Lung microvascular endothelial cell (primary cell): ENCODE measurements at regions not wholly inside any gene's neighbourhood (a gene's known extent, or its start where the extent isn't known, plus 50 kb on each side); places are given as distances from the start of the nearest gene placed in this dataset.

Experiments
- DNase-seq, 2 donors: peaks; one replicate each; pipeline versions ENCODE4 v3.0.0 to v3.0.0-alpha.2; 2010; ENCODE audit warnings: low read depth in 2 of 2

DNA sequence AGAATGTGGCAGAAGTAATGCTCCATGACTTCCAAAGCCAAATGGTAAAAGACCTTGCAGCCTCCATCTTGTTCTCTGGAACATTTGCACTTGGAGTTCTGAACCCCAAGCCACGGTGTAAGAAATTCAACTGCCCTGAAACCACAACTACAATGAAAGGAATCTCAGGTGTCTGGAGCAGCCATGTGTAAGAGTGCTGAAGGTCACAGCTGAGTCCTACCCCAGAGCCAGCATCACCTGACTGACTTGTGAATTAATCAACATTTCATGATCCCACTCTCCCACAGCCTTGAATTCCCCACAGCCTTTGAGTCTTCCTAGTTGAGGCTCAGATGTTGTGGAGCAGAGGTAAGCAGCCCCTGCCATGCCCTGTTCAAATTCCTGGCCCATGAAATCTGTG, 192.8 kb upstream of the CAMK1G start:
- DNase-seq: no peak

DNA sequence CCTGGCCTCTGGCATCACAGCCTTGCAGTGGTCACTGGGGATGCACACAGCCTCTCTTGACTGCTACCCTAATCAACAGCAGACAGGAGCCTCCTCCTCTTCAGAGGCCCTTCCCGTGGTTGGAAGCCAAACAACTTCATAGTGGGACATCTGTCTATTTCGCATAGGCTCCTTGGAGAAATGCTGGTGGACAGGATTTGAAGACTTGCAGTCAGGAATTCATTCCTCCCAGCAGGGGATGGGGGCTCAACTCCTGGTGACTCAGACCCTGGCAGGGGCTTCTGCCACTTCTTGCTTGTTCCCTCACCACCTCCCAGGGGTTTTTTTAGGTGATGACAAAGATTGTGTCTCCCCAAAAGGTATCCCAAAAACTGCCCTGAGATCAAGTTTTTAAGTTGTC, 191.7 kb upstream of the CAMK1G start:
- no peak for DNase-seq

DNA sequence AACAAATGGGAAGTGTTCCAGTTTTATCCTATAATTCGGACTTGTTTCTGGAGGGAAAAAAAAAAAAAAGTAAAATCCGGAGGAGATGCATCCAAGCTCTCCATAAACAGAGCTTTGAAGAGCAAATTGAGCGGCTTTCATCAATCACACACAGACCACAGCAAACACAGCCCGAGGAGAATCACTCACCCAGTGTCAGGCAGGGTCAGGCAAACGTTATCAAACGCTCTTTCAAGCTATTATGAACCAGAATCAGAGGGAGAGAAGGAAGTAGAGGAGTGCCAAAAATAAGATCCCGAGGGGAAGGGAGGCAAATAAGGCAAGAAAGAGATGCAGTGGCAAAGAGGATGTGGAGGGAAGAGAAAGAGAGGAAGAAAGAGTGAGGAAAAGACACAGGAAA, 188.3 kb upstream of the CAMK1G start:
- no peak for DNase-seq

DNA sequence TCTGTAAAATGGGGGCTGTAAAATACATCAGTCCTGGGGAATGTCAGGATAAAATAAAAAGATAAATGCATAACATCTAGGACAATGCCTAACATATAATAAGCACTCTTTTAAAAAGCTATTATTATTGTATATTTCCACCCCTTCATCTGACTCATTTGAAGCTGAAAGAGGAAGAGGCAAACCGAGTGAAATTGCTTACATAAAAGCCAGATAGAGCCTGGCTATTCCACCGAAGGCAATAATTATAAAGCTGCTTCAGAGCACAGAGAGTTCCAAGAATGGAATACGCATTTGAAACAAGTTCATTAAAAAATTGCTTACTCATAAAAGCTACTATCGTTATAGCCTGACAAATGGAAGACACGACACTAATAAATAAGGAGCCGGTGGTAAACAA, 186.1 kb upstream of the CAMK1G start:
- DNase-seq: no peak

DNA sequence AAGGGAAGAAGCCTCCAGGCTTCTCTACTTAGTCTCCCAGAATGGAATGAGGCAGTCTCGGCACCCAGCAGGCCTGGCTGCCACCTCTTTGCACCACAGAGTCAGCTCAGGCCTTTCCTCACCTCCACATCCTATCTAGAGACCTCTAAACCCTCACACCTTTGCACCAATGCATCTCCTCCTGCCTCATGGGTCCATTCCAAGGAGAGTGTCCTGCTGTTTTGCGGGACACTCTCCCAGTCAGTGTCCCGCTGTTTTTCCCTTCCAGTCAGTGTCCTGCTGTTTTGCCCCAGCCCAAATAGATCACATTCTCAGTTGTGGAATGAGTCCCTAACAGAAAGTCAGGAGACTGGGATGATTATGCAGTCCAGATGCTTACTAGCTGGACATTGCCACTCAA, 185.6 kb upstream of the CAMK1G start:
- DNase-seq: no peak

DNA sequence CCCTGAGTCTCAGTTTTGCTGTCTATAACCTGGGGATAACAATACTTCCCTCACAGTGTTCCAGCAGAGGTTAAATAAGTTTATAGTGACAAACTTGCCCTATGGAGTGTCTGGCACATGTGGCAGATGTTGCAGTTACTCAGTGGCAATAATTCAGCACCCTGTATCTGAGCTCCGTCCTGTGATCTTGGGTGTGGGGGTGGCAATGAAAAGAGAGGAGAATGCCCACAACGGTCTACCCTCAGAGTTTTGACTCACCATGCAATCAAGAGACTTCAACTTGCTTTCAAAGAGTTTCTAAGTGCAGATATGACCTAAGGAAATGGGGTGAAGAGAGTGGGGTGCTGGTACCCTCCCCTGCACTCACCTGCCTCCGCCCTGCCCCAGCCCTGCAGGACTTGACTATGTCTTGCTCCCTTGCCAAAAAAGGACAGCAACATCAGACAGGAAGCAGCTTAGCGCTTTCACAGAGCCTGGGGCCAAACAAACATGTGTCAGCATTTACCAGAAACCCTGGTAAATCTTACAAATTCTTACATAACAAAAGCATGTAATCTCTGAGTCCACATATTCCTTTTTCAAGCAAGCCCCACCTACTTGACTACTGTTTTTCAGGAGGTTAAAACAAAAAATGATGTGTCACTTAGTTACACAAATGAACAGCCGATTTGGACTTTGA, 185.1 kb upstream of the CAMK1G start:
- peak in 1 of 2 donors; percentile 13 for DNase-seq

DNA sequence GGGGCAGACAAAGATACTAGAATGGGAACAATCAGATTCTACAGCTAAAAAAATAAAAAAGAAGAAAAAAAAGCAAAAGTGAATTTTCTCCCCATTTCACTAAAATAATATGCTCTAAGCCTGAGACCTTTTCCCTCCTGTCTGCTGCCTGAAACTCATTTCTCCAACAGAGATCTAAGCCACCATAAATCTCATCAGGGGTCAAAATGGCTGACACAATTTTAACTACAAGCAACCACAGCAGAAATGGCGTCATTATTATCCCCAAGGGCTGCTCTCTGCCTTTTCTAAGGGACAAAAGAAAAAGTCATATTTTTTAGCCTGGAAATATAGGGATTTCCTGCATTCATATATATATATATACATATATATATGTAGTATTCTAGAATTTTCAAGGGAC, 183.7 kb upstream of the CAMK1G start:
- no peak for DNase-seq

DNA sequence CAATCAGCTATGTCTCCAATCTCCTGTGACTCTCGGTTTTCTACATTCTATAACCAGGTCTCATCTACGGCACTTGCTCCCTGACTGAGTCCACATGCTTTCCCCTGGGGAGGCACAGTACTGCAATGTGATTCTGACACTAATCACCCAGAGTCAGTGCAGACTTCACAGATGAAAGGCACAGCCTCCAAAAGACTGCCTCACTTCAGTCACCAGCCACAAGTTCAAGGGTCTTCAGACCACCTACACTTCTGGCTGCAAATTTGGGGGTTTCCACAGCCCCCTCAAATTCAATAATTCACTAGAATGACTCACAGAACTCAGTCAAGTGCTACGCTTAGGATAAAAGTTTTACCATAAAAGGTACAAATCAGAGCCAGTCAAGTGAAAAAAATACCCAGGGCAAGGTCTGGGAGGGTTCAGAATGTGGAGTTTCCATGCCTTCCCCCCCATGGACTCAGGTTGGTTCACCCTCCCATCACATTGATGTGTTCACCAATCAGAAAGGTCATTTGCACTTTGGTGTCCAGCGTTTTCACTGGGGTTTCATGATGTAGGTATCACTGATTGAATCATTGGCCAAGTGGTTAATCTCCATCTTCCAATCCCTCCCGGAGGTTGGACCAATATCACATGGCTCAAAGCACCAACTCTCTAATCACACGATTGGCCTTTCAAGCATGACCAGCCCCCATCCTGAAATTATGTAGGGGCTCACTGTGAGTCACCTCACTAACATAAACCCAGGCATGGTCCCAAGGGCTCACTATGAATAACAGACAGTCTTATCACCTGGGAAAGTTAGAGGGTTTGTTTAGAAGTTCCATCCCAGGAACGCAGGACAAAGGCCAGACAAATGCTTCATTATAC, 182.9 kb upstream of the CAMK1G start:
- DNase-seq: no peak

DNA sequence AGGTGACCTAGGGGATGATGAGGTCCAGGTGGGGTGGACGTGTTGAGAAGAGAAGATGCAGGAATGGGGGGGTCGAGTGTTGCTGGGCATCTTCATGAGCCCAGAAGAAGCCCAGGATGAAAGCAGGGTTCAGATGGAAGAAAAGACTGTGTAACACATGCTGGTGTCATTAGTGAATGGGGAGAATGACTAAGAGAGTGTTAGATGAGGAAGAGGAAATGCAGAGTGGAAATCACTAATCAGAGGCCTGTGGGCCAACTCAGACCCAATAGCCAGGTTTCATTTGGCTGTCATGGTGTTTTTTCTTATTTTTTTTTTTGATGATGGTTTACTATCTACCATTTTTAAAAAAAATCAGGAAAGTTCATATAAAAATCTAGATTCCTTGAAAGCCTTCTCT, 180.8 kb upstream of the CAMK1G start:
- DNase-seq: no peak

DNA sequence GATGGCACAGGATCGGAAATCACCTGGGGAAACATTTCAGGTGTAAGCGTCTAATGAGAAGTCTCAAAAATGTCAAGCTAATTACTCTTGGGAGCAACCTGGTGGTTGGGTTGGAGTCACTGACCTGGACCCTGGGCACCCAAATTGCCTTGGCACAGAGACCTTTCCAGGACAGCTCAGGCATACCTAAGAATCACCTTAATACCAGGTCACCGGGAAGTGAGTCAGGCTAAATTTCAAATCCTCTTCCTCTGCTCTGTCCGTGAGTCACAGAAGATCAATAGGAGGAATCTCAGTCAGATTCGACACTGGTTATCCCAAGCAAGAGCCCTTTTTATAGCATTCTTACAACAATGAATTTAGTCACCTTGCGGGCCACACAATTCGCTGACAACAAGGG, 179.6 kb upstream of the CAMK1G start:
- no peak for DNase-seq

DNA sequence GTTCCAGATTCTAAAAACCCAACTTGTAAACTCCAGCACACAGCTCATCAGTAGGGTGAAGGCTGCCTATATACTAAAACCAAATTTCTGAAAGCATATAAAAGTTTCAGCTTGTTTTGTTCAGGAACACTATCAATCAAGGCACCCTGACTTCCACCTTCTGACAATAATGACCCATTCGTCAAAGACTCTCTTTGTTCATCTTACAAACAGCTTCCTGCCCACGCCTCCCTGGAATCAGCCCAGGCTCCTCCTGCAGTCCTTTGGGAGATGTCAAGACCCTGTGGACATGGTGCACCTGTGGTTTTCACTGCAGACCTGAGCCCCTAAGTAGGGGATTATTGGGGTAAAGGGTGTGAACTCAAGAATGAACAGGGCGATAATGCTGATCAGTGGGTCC, 178.9 kb upstream of the CAMK1G start:
- DNase-seq: no peak

DNA sequence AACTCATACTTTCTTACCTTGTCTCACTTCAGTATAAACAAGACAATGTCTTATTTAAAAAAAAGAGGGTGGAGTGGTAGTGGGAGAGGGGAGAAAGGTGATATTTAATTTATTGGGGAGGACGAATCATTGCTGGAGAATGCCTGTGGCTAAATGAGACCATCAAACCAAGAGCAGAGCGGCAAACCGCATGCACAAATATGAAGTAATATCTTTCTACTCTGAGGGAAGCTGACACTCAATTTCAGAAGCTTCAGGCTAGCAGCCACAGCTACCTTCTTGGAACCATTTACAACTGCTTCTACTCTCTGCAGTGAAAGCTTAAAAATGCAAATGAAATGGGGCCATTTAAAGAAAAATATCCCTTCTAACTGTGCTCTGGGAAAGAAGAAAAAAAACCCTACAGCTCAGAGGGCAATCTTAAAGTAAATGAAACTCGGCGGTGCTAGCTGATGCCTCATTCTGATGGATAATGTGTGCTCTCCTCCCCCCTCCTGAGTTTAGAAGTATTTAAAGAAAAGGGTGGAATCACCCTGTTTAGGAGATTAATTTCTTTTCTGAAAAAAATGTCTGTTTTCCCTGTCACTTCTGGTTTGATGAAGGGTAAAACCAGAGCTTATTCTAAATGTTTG, 178.2 kb upstream of the CAMK1G start:
- DNase-seq: no peak

DNA sequence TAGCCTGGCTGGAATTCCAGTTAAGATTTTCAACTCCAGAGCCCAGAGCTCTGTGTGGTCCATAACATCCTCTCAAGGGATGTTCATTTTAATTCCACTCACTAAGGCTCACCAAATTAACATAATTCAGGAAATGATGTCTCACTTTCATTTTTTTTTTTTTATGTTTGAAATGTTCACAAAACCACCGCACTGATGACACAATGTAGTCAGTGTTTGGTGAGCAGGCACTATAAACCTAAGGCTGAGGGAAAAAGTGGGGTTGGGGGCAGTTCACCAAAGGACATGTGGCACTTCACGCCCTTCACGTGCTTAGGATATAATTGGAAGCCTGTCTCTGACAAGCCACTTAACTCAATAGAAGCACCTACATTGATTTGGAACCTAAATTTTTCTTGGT, 177.3 kb upstream of the CAMK1G start:
- DNase-seq: no peak

DNA sequence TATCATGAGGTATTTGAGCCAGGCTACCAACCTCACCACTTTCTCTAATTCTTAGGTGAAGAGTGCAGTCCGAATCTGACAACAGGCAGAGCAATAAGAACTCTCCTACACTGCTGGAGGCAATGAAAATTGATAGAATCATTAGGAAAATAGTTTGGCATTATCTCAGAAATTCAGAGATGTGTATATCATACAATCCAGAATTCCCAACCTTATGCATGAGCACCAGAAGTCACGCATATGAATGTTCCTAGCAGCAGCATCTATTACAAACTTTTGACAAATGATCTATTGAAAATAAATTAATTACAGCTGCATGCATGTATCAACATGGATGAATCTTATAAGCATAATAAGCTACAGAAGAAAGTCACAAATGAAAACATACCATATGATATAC, 176.9 kb upstream of the CAMK1G start:
- DNase-seq: no peak

DNA sequence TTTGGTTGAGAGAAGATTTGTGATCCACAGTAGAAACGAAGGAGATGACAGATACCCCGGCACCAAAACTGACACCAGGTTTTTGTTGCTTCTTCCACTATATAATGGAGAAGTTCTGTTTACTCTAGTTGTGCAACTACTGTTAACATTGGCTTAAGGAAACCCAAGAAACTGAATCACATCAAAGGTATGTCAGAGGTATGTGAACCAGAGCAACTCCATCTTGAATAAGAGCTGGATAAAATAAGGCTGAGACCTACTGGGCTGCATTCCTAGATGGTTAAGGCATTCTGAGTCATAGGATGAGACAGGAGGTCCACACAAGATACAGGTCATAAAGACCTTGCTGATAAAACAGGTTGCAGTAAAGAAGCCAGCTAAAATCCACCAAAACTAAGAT, 173.7 kb upstream of the CAMK1G start:
- DNase-seq: no peak

DNA sequence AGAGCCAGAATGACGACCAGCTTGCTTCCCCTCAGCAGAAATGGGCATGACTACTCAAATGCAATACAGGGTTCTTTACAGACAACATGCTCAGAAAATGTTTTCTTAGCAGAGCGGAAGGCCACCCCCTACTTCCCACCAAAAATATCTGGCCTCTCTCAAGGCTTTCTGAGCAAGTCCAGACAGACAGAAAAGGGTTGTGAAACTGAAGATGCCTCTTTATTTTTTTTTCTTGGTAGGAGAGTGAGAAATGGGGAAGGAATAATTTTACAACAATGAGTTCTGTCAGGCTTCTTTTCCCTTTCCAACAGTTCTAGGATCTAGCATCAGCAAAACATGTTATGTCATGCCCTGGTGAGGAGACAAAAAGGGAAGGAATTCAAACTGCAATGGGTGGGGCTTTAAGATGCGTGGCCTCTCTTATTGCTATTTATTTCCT, 172.0 kb upstream of the CAMK1G start:
- DNase-seq: no peak

DNA sequence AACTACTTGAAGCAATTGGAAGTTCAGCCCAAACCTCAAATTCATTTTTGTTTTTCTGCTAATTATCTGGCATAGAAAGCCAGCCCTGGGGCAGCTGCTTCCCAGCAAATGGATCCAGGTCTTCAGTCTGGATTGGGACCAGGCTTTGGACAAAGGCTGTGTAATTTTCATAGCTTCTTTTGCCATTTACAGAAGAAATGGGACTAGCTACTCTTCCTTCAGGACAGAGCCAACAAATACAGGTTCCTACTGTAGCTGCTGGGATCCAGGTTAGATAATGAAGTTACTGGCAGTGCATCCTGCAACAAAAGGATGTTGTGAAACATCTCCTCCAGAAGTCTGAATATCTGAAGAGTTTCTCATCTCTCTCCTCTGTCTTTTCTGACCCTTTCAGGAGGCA, 171.5 kb upstream of the CAMK1G start:
- no peak for DNase-seq

DNA sequence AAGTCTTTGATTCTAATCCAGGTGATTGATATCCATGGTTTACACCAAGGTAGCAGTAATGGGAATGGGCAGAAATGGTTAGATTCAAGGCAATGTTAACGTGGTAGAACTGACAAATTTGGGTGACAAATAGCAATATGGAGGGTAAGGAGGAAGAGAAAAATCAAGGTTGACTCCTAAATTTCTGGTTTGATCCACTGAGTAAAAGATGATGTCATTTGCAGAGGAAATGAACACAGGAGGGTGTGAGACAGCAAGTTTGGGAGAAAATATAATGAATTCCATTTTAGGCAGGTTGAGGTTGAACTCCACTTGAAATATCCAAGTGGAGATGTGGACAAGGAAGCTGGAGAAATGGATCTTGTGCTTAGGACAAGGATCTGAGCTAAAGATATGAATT, 170.9 kb upstream of the CAMK1G start:
- no peak for DNase-seq

DNA sequence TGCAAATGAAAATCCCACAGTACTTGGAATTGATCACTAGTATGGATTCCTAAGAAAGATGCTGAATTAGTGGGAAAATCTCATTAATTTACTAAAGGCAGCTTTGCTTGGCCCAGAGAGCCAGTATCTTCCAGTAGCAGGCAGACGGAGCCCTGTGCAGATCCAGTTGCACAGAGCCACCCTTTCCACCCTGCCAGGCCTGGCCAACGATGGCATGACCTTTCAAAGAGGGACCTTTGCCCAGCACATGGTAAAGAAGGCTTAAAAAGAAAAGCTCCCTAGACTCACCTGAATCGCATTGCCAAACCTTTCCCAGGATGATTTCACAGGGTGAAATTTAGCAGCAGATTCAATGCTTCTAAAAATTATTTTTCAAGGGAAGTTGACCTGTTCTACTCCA, 170.5 kb upstream of the CAMK1G start:
- DNase-seq: no peak

DNA sequence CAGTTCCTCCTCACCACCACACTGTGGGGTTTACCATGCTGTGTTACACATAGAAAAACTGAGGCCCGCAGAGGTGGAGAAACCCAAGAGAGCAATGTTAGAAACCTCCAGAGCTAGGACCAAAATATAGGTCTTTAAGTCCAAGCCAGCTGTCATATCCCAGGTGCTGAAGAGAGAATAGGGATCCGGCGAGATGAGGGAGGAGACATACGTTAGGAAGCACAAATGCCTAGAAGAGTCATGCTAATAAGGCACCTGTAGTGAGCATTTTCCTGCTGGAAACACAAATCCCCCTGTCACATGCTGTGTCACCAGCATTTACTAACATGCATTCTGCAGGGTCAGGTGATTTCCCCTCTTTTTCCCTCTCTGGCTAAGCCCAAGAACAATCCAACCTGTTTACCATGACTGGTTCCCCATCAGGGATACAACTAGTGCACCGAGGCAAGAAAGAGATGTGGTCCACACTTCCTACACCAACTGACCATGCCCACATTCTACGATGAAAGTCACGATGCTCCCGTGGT, 168.6 kb upstream of the CAMK1G start:
- DNase-seq: no peak

DNA sequence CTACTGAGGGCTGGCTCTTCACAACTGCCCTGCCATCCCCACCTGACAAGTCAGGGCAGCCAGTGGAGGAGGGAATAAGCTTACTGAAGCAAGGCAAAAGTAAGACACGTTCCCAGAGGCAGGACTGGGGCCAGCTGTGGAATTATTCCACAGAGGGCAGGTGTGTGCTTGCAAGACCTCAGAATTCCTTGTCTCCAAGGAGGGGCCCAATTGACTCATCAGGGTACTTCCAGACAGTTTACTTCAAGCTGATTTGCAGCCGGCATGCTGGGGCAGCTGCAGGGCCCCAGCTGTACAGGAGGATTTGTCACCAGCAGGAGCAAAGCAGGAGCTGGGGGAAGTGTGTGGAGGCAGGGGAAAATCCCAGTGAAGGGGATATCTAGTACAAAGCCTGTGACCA, 167.5 kb upstream of the CAMK1G start:
- DNase-seq: no peak

DNA sequence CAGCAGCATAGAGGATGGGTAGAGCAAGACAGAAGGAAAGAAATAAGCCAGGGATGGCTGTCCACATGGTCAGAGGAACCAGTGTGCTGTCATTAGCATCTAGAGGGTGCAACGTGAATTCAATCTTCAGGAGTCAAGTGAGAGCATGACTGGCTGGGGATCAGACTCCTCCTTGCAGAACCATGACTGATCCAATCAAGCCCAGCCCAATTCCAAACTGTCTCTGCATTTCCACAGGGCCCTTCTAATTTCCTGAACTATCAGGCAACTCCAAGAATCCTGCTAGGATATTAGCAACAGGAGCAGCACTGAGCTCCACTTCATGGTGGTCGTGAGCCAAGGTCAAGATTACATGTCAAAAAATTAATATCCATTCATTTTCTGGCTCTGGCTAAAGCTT, 166.8 kb upstream of the CAMK1G start:
- DNase-seq: no peak

DNA sequence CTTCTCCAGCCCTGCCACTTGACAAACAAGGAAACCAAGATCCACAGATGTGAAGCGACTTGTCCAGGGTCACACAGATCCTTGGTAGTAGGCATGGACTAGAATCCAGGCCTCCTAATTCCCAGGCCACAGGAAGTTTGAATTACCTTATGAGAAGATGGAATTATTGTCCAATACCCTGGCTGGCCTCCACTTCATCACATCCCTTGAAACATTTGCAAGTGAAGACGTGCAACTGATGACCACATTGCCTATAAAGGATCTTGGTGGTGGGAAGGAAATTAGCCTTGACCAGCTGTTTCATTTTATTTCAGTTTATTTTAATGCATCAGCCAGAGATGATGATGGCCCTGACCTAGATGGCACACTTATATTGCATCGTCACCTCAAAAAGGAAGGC, 165.8 kb upstream of the CAMK1G start:
- DNase-seq: no peak
